HG02870 (cell line): ENCODE measurements at regions not wholly inside any gene's neighbourhood (a gene's known extent, or its start where the extent isn't known, plus 50 kb on each side); places are given as distances from the start of the nearest gene placed in this dataset.
A peak's percentile ranks its signal among the peaks of the same experiment; 100 is the strongest.

Experiments used
- ATAC-seq: cut with Tn5 transposase; IDR thresholded peaks from one replicate; pipeline ENCODE4 v1.9.1; 2021; ENCODE audit warnings: mild to moderate bottlenecking, moderate library complexity; ENCODE audit not compliant: unreplicated experiment

- no peak for ATAC-seq
Measured at GRCh38 chr6:98514073-98514720, 320.2 kb upstream of the POU3F2 start.

- no peak for ATAC-seq
Measured at GRCh38 chr6:98514796-98515195, 319.6 kb upstream of the POU3F2 start.

- no peak for ATAC-seq
Measured at GRCh38 chr6:98516206-98516605, 318.2 kb upstream of the POU3F2 start.

- no peak for ATAC-seq
Measured at GRCh38 chr6:98516866-98517265, 317.5 kb upstream of the POU3F2 start.

GRCh38 chr6:98525860-98526259 lies 308.5 kb upstream of the POU3F2 start:
- ATAC-seq = no peak

- no peak for ATAC-seq
Measured at GRCh38 chr6:98526465-98526864, 307.9 kb upstream of the POU3F2 start.

GRCh38 chr6:98529364-98529763 lies 305.0 kb upstream of the POU3F2 start:
- no peak for ATAC-seq

- no peak for ATAC-seq
Measured at GRCh38 chr6:98530732-98531131, 303.6 kb upstream of the POU3F2 start.

- no peak for ATAC-seq
Measured at GRCh38 chr6:98532004-98532403, 302.4 kb upstream of the POU3F2 start.

GRCh38 chr6:98539741-98540140 lies 294.6 kb upstream of the POU3F2 start:
- ATAC-seq = peak; percentile 75

GRCh38 chr6:98546376-98546775 lies 288.0 kb upstream of the POU3F2 start:
- no peak for ATAC-seq

GRCh38 chr6:98547151-98547550 lies 287.2 kb upstream of the POU3F2 start:
- no peak for ATAC-seq

- no peak for ATAC-seq
Measured at GRCh38 chr6:98547634-98548033, 286.7 kb upstream of the POU3F2 start.

- ATAC-seq = no peak
Measured at GRCh38 chr6:98548301-98548700, 286.1 kb upstream of the POU3F2 start.

GRCh38 chr6:98560418-98560817 lies 274.0 kb upstream of the POU3F2 start:
- no peak for ATAC-seq

GRCh38 chr6:98560841-98561240 lies 273.5 kb upstream of the POU3F2 start:
- no peak for ATAC-seq

GRCh38 chr6:98566126-98566525 lies 268.2 kb upstream of the POU3F2 start:
- no peak for ATAC-seq

GRCh38 chr6:98572579-98572978 lies 261.8 kb upstream of the POU3F2 start:
- ATAC-seq = no peak

GRCh38 chr6:98574984-98575383 lies 259.4 kb upstream of the POU3F2 start:
- ATAC-seq = no peak

GRCh38 chr6:98576791-98577190 lies 257.6 kb upstream of the POU3F2 start:
- ATAC-seq = no peak

- ATAC-seq = no peak
Measured at GRCh38 chr6:98578016-98578415, 256.4 kb upstream of the POU3F2 start.

GRCh38 chr6:98579079-98579478 lies 255.3 kb upstream of the POU3F2 start:
- no peak for ATAC-seq

GRCh38 chr6:98579941-98580340 lies 254.4 kb upstream of the POU3F2 start:
- no peak for ATAC-seq
